GM21360 (cell line): ENCODE measurements at regions not wholly inside any gene's neighbourhood (a gene's known extent, or its start where the extent isn't known, plus 50 kb on each side); places are given as distances from the start of the nearest gene placed in this dataset.

ENCODE experiments used
- ATAC-seq: cut with Tn5 transposase; IDR thresholded peaks from one replicate; pipeline ENCODE4 v1.9.1; 2021; ENCODE audit warnings: mild to moderate bottlenecking, moderate library complexity; ENCODE audit not compliant: unreplicated experiment

DNA sequence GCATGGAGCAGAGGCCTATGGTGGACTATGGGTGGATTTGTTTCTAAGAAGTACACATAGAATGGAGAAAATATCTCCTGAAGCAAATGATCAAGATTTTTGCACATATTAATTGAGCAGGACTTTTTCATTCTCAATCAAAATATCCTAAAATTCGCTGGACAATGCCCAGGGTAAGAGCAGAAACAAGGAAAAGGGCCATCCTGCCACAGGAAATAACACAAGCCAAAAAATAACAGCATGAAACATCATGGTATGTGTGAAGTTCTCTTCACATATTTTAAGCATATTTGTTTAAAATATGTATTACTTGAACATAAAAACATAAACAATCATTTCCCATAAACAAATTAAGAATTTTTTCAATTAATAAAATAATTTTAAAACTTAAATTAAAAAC, 868.9 kb downstream of the EPHA7 start:
- no peak for ATAC-seq

DNA sequence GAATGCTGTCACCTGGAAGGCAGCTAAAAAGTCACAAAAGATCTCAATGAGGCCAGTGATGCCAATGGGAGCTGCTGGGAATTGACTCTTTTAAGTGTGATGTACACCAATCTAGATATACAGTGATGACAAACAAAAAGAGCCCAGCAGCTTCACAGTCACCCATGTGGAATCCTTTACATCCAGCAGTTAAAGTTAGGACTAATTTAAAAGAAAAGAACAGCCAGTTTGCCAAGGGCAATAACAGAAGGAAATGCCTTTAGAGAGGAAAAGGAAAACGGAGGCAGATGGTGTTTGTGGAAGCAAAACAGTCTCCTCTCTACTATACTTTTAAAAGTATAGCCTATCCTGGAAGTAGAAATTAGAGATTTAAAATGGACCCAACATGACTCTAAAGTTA, 873.5 kb downstream of the EPHA7 start:
- no peak for ATAC-seq

DNA sequence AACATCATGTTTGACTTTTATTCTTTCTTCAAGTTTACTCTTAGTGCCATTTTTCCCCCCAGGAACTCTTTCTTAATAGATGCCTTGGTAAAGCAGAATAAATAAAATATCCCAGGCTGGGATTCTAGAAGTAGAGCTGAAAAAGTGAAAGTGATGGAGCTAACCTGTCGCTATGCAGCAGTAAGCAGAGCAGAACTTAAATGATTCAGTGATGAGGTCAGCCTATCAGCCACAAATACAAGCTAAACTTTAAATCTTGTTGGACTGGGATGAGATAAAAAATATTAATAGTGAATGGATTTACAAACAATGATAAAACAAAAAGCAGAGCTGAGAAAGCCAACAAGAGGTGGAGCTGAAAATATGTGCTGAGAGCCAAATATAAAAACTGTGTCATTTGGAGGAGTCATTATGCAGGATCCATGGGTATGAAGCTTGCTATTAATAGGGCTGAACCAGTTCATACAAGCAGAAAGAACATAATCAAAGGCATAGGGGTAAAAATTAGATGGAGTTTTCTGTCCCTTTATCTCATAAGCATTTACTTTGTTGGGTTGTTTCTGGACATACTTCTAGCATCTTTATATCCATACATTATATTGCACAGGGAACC, 877.8 kb downstream of the EPHA7 start:
- ATAC-seq, result no peak

DNA sequence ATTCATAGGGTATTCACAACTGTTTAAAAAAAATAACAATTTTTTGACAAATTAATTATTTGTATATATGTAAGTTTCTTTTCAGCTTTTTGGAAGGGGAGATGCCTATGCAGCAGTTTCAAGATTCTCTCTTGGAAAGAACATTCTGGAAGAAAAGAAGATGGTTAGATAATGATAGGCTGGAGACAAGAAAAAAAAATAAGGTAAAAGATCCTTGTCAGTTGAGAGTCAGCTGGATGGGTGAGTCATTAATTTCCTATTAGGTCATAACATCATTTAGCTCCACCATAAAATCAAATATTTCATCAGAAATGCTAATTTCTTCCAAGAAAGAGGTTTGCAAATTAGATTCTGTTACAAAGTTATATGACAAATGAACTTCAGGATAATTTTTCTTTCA, 880.4 kb downstream of the EPHA7 start:
- no peak for ATAC-seq

DNA sequence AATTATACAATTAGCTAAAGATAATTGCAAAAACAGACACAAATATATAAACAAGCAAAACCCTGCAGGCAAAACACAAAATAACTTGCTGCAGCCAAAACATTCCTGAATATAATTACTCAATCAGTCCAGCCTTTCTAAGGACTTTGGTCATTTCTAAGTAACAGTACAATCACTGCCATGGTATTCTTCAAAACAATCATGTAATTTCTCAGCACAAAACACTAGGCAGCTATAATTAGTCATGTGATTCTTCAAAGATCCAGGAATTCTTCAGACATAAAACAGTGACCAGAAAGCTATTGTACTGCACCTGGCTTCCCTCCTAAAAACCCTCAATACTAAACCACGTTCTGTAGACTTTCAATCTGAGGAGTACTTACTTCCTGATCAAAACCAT, 881.1 kb downstream of the EPHA7 start:
- ATAC-seq, result no peak

DNA sequence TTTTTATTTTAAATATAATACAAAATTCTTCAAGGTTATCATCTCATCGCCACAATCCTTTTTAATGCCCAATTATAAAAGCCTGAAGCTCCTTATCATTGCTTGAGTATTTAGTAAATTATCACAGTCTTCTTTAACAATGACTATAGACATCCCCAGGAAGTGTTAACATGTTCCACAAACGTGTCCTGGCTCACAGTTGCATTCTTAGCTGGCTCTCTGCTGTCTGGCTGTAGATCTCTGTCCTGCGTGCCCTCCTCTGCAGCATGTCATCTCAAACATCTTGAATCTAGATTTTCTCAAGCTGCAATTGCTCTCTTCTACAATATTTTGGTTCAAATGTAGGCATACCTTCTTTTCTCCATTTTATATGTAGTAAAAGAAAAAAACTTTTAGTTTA, 885.2 kb downstream of the EPHA7 start:
- ATAC-seq, result no peak

DNA sequence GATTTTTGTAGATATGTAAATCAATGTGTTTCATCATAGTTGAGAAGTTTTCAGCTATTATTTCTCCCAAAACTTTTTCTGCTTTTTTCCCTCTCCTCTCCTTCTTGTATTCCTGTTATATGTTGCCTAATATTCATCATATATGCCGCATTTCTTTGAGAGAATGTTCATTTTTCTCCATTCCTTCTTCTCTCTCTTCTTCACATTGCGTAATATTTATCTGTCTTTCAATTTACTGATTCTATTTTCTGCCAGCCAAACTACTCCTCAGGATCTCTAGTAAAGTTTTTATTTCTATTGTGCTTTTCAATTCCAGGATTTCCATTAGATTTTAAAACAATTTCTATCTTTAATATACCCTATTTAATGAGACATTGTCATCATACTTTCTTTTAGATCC, 896.8 kb downstream of the EPHA7 start:
- ATAC-seq, result no peak

DNA sequence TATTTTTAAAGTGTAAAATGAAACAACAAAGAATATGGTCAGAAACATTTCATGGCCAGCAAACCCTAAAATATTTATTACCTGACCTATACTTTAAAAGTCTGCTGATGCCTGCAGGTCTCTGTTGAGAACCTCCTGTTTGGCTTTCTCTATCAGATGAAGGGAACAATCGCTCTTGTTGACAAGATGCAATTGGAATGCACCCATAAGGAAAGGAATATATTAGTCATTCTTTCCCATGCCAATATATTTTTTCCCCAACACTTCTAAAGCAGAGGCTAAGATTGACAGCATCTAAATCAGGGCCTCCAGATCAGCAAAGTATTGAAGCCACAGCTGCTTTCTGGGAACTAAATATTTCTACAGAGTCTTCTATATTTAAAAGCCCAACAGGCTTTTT, 897.8 kb downstream of the EPHA7 start:
- ATAC-seq, result no peak

DNA sequence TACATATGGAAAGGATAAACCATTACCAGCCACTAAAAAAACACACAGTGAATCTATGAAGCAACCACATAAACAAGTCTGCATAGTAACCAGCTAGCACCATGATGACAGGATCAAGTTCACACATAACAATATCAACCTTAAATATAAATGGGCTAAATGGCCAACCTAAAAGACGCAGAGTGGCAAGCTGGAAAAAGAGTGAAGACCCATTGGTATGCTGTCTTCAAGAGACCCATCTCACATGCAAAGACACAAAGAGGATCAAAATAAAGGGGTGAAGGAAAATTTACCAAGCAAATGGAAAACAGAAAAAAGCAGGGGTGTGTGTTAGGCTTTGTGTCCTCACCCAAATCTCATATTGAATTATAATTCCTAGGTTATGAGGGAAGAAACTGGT, 909.2 kb downstream of the EPHA7 start:
- no peak for ATAC-seq

DNA sequence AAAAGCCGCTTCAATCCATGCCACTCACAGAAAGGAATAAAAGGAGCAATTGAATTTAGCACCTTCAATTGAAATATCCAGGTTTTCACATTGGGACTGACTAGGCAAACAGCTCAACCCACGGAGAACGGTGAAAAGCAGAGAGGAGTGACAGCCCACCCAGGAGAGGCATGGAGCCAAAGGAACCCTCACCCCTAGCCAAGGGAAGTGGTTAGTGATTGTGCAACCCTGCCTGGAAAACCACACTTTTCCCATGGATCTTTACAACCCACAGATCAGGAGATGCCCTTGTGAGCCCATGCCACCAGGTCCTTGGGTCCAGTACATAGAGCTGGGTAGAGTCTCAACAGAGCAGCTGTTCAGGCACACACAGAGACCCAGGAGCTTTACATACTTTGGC, 911.8 kb downstream of the EPHA7 start:
- no peak for ATAC-seq

DNA sequence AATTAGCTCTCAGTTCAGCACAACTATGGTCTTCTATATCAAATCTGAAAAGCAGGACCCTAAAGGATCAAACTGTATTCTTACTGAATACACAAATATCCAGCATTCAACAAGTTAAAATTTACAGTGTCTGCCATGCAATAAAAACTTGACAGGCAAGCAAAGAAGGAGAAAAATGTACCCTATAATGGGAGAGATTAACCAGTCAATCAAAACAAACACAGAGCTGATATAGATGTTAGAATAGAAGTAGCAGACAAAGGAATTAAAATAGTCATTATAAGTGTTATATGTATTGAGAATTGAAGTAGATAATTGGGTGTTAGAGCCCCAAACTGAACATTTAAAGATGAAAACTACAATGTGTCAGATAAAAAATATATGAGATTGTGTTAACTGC, 914.9 kb downstream of the EPHA7 start:
- ATAC-seq, result no peak

DNA sequence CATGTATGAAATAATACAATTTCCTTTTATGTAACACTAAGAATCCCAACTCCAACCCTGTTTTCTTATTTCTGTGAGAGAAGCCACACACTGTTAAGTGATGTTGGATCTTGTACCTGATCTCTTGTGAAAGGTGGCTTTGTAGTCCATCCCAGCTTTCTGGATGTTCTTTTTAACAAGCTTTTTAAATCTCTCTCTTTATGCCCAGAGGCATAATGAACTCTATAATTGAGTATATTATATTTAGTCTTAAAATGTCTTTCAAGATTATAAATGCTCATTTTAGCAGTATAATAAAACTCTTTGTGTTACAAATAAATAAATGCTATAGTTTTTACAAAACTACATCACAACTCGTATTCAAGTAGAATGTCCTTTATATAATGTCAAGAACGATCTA, 922.1 kb downstream of the EPHA7 start:
- no peak for ATAC-seq

DNA sequence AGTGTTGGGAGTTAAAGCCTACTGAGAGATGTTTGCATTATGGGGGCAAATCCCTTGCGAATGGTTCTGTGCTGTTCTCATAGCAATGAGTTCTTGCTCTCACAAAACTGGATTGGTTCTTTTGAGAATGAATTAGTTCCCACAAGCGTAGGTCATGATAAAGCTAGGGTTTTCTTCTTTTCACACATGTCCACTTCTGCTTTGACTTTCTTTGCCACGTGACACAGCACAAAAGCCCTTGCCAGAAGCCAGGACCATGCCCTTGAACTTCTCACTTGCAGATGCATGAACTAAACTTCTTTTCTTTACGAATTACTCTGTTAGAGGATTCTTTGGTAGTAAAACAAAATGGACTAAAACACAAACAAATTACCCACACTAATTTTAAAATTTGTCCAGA, 922.8 kb downstream of the EPHA7 start:
- ATAC-seq, result no peak

DNA sequence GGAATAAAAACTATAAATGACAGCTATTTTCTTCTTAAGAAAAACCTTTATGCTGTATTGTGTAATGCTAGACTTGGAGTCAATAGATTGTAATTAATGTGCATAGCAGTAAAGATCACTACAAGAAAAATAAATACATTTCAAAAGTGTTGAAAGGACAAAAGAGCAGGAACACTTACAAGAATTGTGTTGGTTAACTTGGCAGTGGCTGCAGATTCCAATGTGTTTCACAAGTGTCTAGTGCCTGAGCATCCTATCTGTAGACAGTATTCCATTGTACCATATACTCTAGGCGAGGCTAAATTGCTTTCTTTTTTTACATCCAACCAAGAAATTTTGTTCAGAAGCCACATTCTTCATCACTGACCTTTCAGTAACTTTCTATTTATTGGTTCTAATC, 924.1 kb downstream of the EPHA7 start:
- ATAC-seq, result no peak

DNA sequence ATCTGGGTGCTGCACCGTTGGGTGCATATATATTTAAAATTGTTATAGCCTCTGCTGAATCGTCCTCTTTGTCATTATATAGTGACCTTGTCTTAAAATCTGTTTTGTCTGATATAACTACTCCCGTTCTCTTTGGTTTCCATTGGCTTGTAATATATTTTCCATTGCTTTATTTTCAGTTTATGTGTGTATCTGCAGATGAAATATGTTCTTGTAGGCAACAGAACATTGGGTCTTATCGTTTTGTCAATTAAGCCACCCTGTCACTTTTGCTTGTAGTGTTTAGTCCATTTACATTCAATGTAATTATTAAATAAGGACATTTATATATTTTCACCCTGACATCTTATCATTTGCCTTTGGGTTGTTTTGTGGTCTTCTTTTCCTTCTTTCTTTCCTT, 933.9 kb downstream of the EPHA7 start:
- no peak for ATAC-seq

DNA sequence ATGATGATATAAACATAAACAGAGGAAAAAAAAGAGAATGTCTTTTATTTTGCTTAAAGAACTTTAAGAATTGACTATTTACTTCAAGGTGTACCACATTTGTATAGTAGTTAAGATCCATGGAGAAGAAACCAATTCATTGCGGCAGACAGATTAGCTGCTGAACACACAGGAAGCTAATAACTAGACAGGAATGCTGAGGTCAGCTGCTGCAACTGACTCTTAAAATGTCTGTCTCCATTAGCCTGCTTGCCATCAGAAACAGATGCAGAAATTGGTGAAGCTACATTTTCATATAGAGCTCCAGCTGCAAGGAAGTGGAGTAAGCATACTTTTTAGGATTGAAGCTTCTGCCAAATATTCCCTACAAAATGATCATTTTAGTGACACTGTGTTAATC, 939.5 kb downstream of the EPHA7 start:
- no peak for ATAC-seq

DNA sequence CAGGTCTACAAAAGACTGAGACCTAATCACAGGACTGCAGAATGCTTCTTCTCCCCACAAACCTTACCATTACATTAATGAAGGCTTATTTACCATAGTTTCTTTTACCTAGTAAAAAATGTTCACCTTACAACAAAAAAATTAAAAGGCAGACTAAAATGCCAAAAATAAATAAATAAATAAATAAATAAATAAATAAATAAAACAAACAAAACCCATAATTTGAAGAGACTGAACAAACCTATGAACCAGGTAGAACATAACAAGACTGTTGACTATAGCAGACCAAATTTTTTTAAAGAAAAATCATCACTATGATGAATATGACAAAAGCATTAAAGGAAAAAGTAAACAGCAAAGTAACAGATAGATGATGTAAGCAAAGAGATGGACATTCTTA, 946.3 kb downstream of the EPHA7 start:
- ATAC-seq, result no peak

DNA sequence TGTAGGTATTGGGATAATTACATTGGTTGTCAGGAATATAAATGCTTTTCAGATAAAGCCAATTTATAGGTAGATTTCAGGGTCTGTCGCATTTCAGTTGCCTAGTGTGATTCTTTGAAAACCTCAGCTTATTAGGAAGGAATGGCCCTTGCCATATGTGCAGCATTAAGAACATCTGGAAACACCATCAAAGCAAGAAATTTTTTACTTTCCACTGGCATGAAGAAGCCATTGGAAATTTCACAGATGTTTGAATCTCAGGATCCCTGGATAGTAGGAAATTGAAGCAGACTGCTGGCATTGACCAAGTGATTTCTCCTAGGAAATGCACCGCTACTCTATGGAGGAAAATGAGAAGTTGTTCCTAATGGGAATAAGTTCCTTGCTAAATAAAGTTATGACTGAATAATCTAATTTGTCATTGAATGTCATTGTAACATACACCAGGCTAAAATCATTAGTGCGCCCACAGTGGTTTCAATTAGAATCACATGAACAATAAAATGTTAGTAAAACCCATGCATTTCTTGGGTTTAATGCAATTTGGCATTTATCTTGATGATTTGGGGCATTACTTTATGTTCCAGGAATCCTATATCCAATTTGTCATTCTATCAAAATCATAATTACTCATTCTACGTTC, 950.1 kb downstream of the EPHA7 start:
- ATAC-seq, result no peak

DNA sequence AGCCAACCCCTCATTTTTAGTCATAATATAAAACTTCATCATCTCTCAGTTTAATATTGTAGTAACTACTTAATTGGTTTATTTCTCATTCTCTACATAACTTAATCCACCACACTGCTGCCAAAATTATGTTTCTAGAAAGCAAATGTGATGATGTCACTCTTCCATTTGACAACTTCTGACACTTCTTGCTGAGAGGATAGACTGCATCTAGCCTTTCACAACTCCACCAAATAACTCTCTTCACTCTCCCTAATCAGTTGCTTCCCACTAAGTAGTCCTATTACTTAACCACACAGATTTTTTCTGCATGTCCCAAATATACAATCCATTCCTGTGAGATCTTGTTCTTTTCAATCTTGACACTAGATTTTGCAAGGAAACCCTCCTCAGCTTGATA, 951.3 kb downstream of the EPHA7 start:
- no peak for ATAC-seq

DNA sequence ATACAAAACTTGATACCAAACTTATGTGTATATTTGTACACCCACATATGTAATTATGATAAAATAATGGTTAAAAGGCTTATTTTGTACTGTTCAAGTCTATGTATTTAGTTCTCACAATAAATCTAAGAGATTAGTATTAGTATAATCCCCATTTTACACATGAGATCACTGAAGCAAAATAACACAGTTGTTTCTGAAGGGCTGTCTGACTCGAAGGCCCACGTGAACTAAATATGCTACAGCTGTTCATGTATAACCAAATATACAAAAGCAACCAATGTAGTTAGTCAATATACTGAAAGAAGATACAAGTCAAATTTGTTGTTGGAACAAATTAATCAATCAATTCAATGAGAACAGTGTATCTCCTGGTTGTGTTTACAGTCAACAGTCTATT, 959.2 kb downstream of the EPHA7 start:
- no peak for ATAC-seq

DNA sequence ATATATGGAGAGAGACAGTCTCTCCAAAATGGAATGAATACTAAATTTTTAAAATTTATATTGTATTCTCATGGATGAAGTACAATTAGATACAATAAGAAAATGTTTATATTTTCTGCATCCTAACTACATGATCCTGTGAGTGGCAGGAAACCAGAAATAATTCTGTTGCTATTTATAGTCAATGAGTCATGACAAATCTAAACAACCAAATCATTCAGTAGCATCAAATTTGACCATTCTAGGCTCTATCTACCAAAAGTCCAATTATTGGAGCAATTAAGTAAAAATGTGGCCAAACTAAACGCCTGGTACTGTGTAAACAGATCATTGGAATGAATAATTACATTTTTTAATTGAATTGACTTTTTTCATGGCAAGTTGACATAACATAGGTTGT, 959.8 kb downstream of the EPHA7 start:
- no peak for ATAC-seq

DNA sequence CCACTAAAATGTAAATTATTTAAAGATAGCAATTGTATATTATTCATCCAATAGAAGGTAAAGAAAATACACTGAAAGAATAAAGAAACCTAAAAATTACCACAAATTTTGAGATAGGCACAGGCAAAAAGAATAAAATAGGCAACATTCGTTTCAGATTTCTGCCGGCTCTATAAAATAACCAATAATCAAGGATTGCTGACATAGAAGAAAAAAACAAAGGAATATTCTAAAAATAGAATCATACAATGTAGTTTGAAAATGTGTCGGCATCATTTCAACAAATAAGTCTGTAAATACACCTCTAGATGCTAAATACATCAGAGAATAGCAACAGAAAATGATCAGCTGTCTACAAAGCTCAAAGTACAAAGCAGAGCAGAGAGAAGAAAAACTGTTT, 973.3 kb downstream of the EPHA7 start:
- ATAC-seq, result no peak

DNA sequence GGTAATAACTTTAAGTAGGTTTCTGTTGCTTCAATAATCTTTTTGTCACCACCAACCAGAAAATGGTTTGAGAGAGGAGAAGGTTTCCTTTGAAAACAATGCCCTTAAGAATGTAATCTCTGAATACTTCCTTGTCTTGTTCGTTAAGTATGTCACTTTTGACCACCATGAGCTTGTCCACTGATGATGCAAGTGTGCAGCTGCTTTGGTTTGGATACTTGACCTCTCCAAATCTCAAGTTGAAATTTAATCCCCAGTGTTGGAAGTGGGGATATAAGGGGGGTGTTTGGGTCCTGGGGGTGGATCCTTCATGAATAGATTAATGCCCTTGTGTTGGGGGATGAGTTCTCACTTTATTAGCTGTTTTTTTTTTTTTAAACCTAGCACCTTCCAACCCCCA, 985.4 kb downstream of the EPHA7 start:
- ATAC-seq, result no peak
